ENCODE measurements at regions not wholly inside any gene's neighbourhood (a gene's known extent, or its start where the extent isn't known, plus 50 kb on each side); places are given as distances from the start of the nearest gene placed in this dataset.

- TF ChIP-seq, protein P1, sequence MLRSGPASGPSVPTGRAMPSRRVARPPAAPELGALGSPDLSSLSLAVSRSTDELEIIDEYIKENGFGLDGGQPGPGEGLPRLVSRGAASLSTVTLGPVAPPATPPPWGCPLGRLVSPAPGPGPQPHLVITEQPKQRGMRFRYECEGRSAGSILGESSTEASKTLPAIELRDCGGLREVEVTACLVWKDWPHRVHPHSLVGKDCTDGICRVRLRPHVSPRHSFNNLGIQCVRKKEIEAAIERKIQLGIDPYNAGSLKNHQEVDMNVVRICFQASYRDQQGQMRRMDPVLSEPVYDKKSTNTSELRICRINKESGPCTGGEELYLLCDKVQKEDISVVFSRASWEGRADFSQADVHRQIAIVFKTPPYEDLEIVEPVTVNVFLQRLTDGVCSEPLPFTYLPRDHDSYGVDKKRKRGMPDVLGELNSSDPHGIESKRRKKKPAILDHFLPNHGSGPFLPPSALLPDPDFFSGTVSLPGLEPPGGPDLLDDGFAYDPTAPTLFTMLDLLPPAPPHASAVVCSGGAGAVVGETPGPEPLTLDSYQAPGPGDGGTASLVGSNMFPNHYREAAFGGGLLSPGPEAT (IDR thresholded peaks at IDR 0.05; ENCODE audit: low read depth), result no peak
- TF ChIP-seq ZBTB33 (IDR thresholded peaks at IDR 0.05) (no peak), DPF2 (IDR thresholded peaks at IDR 0.05) (no peak), HSF1 (IDR thresholded peaks at IDR 0.05; ENCODE audit: low read depth, low read length) (no peak), SMAD1 (IDR thresholded peaks at IDR 0.05; ENCODE audit: low read depth, partially characterized antibody) (no peak), EP300 (IDR thresholded peaks at IDR 0.05; ENCODE audit: borderline replicate concordance in 1 of 2, control insufficient read depth in 1 of 2, low read depth in 2 of 2, low read length in 2 of 2) (no peak), FOS (IDR thresholded peaks at IDR 0.05; ENCODE audit: borderline replicate concordance, extremely low read depth, insufficient read length) (no peak), JUNB (IDR thresholded peaks at IDR 0.05) (no peak), SUPT20H (IDR thresholded peaks at IDR 0.05; ENCODE audit: borderline replicate concordance, control insufficient read depth, low read depth, low read length) (no peak), POLR2A (IDR thresholded peaks at IDR 0.05; ENCODE audit: low read depth, low read length) (no peak), POLR2AphosphoS2 (IDR thresholded peaks at IDR 0.05; ENCODE audit: low read depth, low read length) (no peak), YBX1 (IDR thresholded peaks at IDR 0.05) (no peak)
- TF ChIP-seq, protein P2, sequence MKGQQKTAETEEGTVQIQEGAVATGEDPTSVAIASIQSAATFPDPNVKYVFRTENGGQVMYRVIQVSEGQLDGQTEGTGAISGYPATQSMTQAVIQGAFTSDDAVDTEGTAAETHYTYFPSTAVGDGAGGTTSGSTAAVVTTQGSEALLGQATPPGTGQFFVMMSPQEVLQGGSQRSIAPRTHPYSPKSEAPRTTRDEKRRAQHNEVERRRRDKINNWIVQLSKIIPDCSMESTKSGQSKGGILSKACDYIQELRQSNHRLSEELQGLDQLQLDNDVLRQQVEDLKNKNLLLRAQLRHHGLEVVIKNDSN (IDR thresholded peaks at IDR 0.05; ENCODE audit: borderline replicate concordance, extremely low read length, insufficient read depth, low read depth, low read length), result no peak
- TF ChIP-seq, protein P3, sequence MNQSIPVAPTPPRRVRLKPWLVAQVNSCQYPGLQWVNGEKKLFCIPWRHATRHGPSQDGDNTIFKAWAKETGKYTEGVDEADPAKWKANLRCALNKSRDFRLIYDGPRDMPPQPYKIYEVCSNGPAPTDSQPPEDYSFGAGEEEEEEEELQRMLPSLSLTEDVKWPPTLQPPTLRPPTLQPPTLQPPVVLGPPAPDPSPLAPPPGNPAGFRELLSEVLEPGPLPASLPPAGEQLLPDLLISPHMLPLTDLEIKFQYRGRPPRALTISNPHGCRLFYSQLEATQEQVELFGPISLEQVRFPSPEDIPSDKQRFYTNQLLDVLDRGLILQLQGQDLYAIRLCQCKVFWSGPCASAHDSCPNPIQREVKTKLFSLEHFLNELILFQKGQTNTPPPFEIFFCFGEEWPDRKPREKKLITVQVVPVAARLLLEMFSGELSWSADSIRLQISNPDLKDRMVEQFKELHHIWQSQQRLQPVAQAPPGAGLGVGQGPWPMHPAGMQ (IDR thresholded peaks at IDR 0.05; ENCODE audit: borderline replicate concordance), result no peak
Measured at GRCh38 chr3:64977308-64978100, 289.7 kb upstream of the ADAMTS9 start (continued).

All from GM12878 (cell line).